ENCODE measurements at regions not wholly inside any gene's neighbourhood (a gene's known extent, or its start where the extent isn't known, plus 50 kb on each side); places are given as distances from the start of the nearest gene placed in this dataset.

DNA sequence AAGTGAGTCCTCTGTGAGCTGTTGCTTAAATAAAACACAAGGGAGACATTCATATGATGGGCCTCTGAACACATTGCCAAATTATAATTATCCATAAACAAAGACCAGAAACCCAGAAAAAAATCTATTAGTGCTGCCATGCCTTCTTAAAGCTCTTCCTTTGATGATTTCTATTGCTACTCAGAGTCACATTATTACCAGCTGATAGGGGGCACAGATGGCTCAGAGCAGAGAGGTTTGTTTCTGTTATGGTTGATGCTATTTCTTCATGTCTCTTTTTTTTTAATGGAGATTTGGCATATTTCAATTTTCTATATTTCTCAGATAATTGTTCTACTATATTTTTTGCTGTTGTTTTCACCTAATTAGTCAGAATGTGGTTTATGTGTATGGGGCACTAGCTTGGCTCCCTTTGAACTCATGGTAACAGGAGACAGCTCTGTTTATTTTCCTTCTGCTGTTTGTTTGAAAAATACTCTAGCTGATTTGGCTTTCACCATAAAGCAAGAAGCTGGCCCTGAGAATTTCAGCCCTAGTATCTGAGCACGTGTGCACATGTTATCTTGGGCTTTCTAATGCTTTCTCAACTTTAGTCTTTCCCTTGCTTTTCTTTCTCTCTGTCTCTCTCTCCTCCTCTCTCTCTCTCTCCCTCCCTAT is 568.8 kb downstream of the PPARGC1A start:
- H3K4me3 ChIP-seq: no peak overlapping the region
- DNase-seq (ENCODE audit: low read depth in 1 of 2, low spot score in 2 of 2): no peak
- H3K27ac ChIP-seq: no peak overlapping the region
- H3K9me3 ChIP-seq (replicated peaks): no peaks in the 10 kb centered on the region
- H3K4me1 ChIP-seq (replicated peaks): no peaks in the 10 kb centered on the region
- H3K36me3 ChIP-seq: no peaks in the 10 kb centered on the region
- H3K27me3 ChIP-seq (replicated peaks): no peaks in the 10 kb centered on the region

- Histone ChIP-seq H3K9me3 (replicated peaks) (no peaks in the 10 kb centered on the region), H3K27ac (no peak overlapping the region), H3K27me3 (replicated peaks) (no peaks in the 10 kb centered on the region), H3K4me1 (replicated peaks) (no peaks in the 10 kb centered on the region), H3K36me3 (no peaks in the 10 kb centered on the region), H3K4me3 (no peak overlapping the region)
- DNase-seq (ENCODE audit: low read depth in 1 of 2, low spot score in 2 of 2): no peak
Observed at GRCh38 chr4:23312686-23313085, 577.2 kb downstream of the PPARGC1A start.

- H3K36me3 ChIP-seq: no peaks in the 10 kb centered on the region
- H3K27me3 ChIP-seq (replicated peaks): no peaks in the 10 kb centered on the region
- H3K9me3 ChIP-seq (replicated peaks): no peaks in the 10 kb centered on the region
- H3K4me1 ChIP-seq (replicated peaks): no peaks in the 10 kb centered on the region
- no peak overlapping the region for H3K4me3 ChIP-seq
- DNase-seq (ENCODE audit: low read depth in 1 of 2, low spot score in 2 of 2): no peak
- no peak overlapping the region for H3K27ac ChIP-seq
Observed at GRCh38 chr4:23311983-23312382, 577.9 kb downstream of the PPARGC1A start.

- H3K27me3 ChIP-seq (replicated peaks): no peaks in the 10 kb centered on the region
Observed at GRCh38 chr4:23305026-23305425, 584.8 kb downstream of the PPARGC1A start.

GRCh38 chr4:23298371-23298770 is 591.5 kb downstream of the PPARGC1A start:
- DNase-seq (ENCODE audit: low read depth in 1 of 2, low spot score in 2 of 2): no peak
- no peak overlapping the region for H3K27ac ChIP-seq
- no peaks in the 10 kb centered on the region for H3K4me1 ChIP-seq (replicated peaks)
- no peak overlapping the region for H3K4me3 ChIP-seq
- H3K27me3 ChIP-seq (replicated peaks): no peaks in the 10 kb centered on the region
- no peaks in the 10 kb centered on the region for H3K36me3 ChIP-seq
- no peaks in the 10 kb centered on the region for H3K9me3 ChIP-seq (replicated peaks)

More at GRCh38 chr4:23305026-23305425, 584.8 kb downstream of the PPARGC1A start:
- H3K36me3 ChIP-seq: no peaks in the 10 kb centered on the region
- no peaks in the 10 kb centered on the region for H3K9me3 ChIP-seq (replicated peaks)
- H3K4me3 ChIP-seq: no peak overlapping the region
- no peak for DNase-seq (ENCODE audit: low read depth in 1 of 2, low spot score in 2 of 2)
- H3K27ac ChIP-seq: no peak overlapping the region
- no peaks in the 10 kb centered on the region for H3K4me1 ChIP-seq (replicated peaks)

DNA sequence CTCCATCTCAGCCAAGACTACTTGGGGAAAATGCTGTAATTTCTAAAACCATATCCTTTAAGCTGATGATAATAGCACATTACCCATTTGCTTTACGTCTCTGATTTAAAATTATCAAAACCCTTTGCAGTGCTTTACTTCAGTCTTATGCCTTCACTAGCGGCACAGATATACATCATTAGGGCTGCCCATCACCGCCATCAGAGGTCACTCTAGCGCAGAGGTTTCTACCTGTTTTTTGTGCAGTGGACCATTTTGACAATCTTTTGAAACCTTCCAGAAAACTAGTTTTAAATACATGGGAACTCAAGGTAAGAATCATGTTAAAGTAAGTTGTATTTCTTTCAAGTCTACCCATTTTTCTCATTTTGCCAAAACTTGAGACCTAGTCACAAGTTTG is 592.5 kb downstream of the PPARGC1A start:
- H3K27me3 ChIP-seq (replicated peaks): no peaks in the 10 kb centered on the region
- no peaks in the 10 kb centered on the region for H3K9me3 ChIP-seq (replicated peaks)
- no peaks in the 10 kb centered on the region for H3K36me3 ChIP-seq
- no peak overlapping the region for H3K4me3 ChIP-seq
- H3K4me1 ChIP-seq (replicated peaks): no peaks in the 10 kb centered on the region
- no peak for DNase-seq (ENCODE audit: low read depth in 1 of 2, low spot score in 2 of 2)
- H3K27ac ChIP-seq: no peak overlapping the region

DNA sequence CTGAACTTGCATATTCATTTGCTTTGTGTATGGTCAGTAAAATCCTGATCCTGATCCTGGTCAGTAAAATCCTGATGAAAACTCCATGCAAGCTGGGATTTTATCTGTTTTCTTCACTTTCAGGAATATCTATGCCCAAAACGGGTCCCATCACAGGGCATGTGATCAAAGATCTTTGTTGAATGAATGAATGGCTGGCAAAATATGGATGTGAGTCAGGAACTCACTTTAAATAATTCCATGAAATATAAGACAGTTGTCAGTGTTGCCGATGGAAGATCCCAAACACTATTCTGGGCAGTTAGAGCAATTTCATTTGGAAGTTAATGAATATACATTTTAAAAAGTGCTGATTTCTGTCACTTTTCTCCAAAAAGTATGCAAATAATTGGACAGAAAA is 598.4 kb downstream of the GBA3 start:
- Histone ChIP-seq H3K27ac (no peak overlapping the region), H3K4me3 (no peak overlapping the region), H3K4me1 (replicated peaks) (no peaks in the 10 kb centered on the region), H3K27me3 (replicated peaks) (no peaks in the 10 kb centered on the region), H3K9me3 (replicated peaks) (no peaks in the 10 kb centered on the region), H3K36me3 (no peaks in the 10 kb centered on the region)
- DNase-seq (ENCODE audit: low read depth in 1 of 2, low spot score in 2 of 2): no peak

DNA sequence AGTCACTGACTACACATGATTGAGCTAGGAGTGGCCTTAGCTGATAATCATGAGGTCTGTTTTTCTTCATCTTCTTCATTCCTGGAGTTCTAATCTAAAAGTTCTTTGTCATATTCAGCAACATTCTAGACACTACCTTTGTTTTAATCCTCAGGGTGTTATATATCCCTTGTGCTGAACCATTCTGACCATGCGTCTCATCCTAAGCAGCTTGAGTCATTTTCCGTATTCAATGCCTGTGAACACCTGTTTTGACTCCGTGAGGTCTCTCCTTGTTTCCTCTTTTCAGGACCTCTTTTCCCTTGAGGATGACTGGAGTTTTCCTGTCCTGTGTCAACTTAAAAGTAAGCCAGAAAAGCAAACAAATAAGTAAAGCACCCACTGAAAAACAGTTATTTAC is 597.9 kb downstream of the GBA3 start:
- Histone ChIP-seq H3K4me1 (replicated peaks) (no peaks in the 10 kb centered on the region), H3K27me3 (replicated peaks) (no peaks in the 10 kb centered on the region), H3K4me3 (no peak overlapping the region), H3K9me3 (replicated peaks) (no peaks in the 10 kb centered on the region), H3K36me3 (no peaks in the 10 kb centered on the region), H3K27ac (no peak overlapping the region)
- no peak for DNase-seq (ENCODE audit: low read depth in 1 of 2, low spot score in 2 of 2)

GRCh38 chr4:23279377-23279986 is 586.7 kb downstream of the GBA3 start:
- no peak overlapping the region for H3K27ac ChIP-seq
- H3K4me3 ChIP-seq: no peak overlapping the region
- H3K9me3 ChIP-seq (replicated peaks): no peaks in the 10 kb centered on the region
- no peaks in the 10 kb centered on the region for H3K4me1 ChIP-seq (replicated peaks)
- H3K27me3 ChIP-seq (replicated peaks): no peaks in the 10 kb centered on the region
- DNase-seq (ENCODE audit: low read depth in 1 of 2, low spot score in 2 of 2): no peak
- H3K36me3 ChIP-seq: no peaks in the 10 kb centered on the region

DNA sequence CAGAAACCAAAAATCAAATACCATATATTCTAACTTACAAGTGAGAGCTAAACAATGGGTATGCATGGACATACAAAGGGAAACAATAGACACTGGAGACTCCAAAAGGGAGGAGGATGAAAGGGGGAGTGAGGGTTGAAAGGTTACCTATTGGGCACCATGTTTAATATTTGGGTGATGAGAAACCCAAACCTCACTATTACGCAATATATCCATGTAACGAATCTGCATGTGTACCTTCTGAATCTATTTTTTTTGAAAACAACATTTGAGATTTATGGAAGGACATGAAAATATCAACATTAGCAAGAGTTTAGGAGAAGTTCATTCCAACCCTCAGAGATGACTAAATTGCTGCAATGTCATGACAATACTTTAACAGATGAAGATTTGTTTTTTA is 586.1 kb downstream of the GBA3 start:
- no peaks in the 10 kb centered on the region for H3K4me1 ChIP-seq (replicated peaks)
- no peaks in the 10 kb centered on the region for H3K36me3 ChIP-seq
- no peak for DNase-seq (ENCODE audit: low read depth in 1 of 2, low spot score in 2 of 2)
- no peak overlapping the region for H3K27ac ChIP-seq
- H3K9me3 ChIP-seq (replicated peaks): no peaks in the 10 kb centered on the region
- H3K4me3 ChIP-seq: no peak overlapping the region
- no peaks in the 10 kb centered on the region for H3K27me3 ChIP-seq (replicated peaks)

DNA sequence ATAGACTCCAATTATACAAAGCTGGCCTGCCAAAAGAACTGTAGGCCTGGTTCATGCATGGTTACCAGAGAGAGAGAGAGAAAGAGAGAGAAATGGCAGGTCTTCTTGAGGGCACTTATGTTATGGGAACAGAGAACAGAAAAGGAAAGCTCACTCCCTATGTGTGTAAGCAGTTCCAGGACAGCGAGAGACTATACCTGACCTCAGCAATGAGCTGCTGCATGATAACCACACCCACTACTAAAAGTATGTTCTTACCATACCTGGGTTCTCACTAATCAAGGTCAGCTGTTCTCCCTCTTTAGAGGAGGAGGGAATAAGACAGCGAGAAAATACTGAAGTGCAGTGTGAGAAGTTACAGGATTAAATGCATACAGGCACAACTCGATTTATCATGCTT is 583.3 kb downstream of the GBA3 start:
- Histone ChIP-seq H3K4me3 (no peak overlapping the region), H3K27me3 (replicated peaks) (no peaks in the 10 kb centered on the region), H3K9me3 (replicated peaks) (no peaks in the 10 kb centered on the region), H3K27ac (no peak overlapping the region), H3K36me3 (no peaks in the 10 kb centered on the region), H3K4me1 (replicated peaks) (no peaks in the 10 kb centered on the region)
- DNase-seq (ENCODE audit: low read depth in 1 of 2, low spot score in 2 of 2): no peak

GRCh38 chr4:23269566-23269965 is 576.8 kb downstream of the GBA3 start:
- no peak overlapping the region for H3K27ac ChIP-seq
- no peak overlapping the region for H3K4me3 ChIP-seq
- H3K9me3 ChIP-seq (replicated peaks): no peaks in the 10 kb centered on the region
- H3K27me3 ChIP-seq (replicated peaks): no peaks in the 10 kb centered on the region
- H3K36me3 ChIP-seq: no peaks in the 10 kb centered on the region
- DNase-seq (ENCODE audit: low read depth in 1 of 2, low spot score in 2 of 2): no peak
- no peaks in the 10 kb centered on the region for H3K4me1 ChIP-seq (replicated peaks)

DNA sequence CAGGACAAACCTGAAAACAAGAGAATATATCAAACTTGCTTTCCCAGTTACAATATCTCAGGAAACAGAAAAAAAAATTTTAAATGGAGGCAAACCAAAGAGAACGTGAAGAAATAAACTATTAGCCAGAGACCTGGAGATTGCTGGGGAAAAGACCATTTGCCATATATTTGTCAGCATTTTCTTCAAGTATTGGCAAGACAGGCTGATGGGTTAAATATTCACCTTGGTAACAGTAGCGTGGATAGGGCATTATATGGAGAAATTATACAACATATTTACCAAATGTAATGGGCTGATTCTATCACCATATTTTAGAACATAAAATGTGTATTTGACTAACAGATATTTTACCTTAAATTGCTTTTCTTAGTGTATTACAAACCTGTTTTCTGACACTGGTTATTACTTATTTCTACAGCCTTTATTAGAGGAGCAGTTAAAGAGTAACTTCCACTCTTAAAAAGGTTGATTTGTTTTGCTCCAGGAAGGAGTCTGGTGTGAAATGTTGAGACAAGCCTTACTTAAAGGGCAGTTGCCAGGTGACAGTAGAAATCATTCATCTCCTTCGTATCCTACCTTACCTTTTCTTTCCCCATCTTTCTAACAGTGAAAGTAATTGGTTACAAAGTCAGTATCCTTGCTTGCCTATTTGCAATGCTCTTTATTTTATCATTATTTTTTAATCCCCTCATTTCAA is 575.5 kb downstream of the GBA3 start:
- no peak for DNase-seq (ENCODE audit: low read depth in 1 of 2, low spot score in 2 of 2)
- no peaks in the 10 kb centered on the region for H3K9me3 ChIP-seq (replicated peaks)
- H3K27me3 ChIP-seq (replicated peaks): no peaks in the 10 kb centered on the region
- no peaks in the 10 kb centered on the region for H3K36me3 ChIP-seq
- no peak overlapping the region for H3K4me3 ChIP-seq
- no peak overlapping the region for H3K27ac ChIP-seq
- H3K4me1 ChIP-seq (replicated peaks): no peaks in the 10 kb centered on the region

GRCh38 chr4:23266401-23266800 is 573.7 kb downstream of the GBA3 start:
- no peak overlapping the region for H3K27ac ChIP-seq
- no peak overlapping the region for H3K4me3 ChIP-seq
- no peaks in the 10 kb centered on the region for H3K27me3 ChIP-seq (replicated peaks)
- no peaks in the 10 kb centered on the region for H3K9me3 ChIP-seq (replicated peaks)
- no peaks in the 10 kb centered on the region for H3K4me1 ChIP-seq (replicated peaks)
- no peaks in the 10 kb centered on the region for H3K36me3 ChIP-seq
- DNase-seq (ENCODE audit: low read depth in 1 of 2, low spot score in 2 of 2): no peak

Measured in SJSA1 (cell line).